BLaER1 (cell line): ENCODE measurements at regions not wholly inside any gene's neighbourhood (a gene's known extent, or its start where the extent isn't known, plus 50 kb on each side); places are given as distances from the start of the nearest gene placed in this dataset.
"Not testable (repeated sequence)": the region's sequence is repeated elsewhere in the genome, so short reads cannot be mapped to it uniquely, and the experiment has no call there.

ENCODE experiments used
- H3K27ac ChIP-seq: shearing (Covaris generic); formaldehyde crosslinking; 2 replicates; pipeline ENCODE4 v1.8.1; 2022
- H3K27me3 ChIP-seq: shearing (Covaris generic); formaldehyde crosslinking; 2 replicates; pipeline ENCODE4 v1.8.1; 2022
- H3K36me3 ChIP-seq: shearing (Covaris generic); formaldehyde crosslinking; 2 replicates; pipeline ENCODE4 v1.8.1; 2022
- H3K4me1 ChIP-seq: shearing (Covaris generic); formaldehyde crosslinking; 2 replicates; pipeline ENCODE4 v1.8.1; 2022
- H3K4me2 ChIP-seq: shearing (Covaris generic); formaldehyde crosslinking; 2 replicates; pipeline ENCODE4 v1.8.1; 2022
- H3K4me3 ChIP-seq: shearing (Covaris generic); formaldehyde crosslinking; 2 replicates; pipeline ENCODE4 v1.8.1; 2022
- H3K9ac ChIP-seq: shearing (Covaris generic); formaldehyde crosslinking; 2 replicates; pipeline ENCODE4 v1.8.1; 2022
- H3K9me3 ChIP-seq: shearing (Covaris generic); formaldehyde crosslinking; 2 replicates; pipeline ENCODE4 v1.8.1; 2022
- H4K20me1 ChIP-seq: shearing (Covaris generic); formaldehyde crosslinking; 2 replicates; pipeline ENCODE4 v1.8.1; 2022
- Cebpa-rat ChIP-seq: shearing (Covaris generic); IDR thresholded peaks from 2 replicates; pipeline ENCODE4 v1.8.1; 2022

GRCh38 chr1:177703888-177704446 lies 265.9 kb downstream of the SEC16B start:
- Histone ChIP-seq H3K27me3 (no peaks in the 10 kb centered on the region), H3K4me2 (no peak overlapping the region), H3K9me3 (no peaks in the 10 kb centered on the region), H3K4me1 (no peaks in the 10 kb centered on the region), H3K4me3 (no peak overlapping the region), H3K36me3 (no peaks in the 10 kb centered on the region), H3K9ac (no peak overlapping the region), H3K27ac (no peak overlapping the region), H4K20me1 (no peaks in the 10 kb centered on the region)
- no peak for TF ChIP-seq Cebpa-rat

DNA sequence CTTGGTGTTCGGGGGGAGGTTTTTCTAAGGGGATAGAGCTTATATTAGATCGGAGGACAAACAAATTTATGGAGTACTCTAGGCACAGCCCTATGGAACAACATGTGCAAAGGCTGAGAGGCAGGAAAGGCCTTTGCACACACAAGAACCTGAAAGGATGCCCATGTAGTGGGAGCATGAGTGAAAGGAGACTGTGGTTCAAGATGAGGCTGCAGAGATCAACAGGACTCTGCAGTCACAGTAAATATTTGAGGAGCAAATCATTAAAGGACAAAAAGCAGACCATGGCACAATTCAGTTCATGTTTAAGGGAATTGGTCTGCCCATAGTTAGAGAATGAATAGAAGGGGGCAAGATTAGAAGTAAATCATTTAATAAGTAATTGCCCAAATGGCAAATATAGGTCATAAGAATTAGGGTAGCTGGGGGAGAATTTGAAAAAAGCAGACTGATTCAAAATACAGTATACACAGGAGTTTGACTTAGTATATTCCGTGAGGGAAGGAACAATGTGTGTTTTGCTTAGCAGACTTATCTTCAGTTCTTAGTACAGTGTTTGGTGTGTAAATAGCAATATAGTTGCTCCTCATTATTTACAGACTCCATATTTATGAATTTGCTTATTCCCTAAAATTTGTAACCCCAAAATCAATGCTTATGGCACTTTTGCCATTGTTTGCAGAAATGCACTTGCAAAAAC lies 268.1 kb downstream of the SEC16B start:
- H3K36me3 ChIP-seq: no peaks in the 10 kb centered on the region
- no peaks in the 10 kb centered on the region for H3K9me3 ChIP-seq
- no peaks in the 10 kb centered on the region for H3K4me1 ChIP-seq
- TF ChIP-seq Cebpa-rat: no peak
- H4K20me1 ChIP-seq: no peaks in the 10 kb centered on the region
- no peak overlapping the region for H3K27ac ChIP-seq
- H3K4me3 ChIP-seq: no peak overlapping the region
- no peak overlapping the region for H3K9ac ChIP-seq
- H3K27me3 ChIP-seq: no peaks in the 10 kb centered on the region
- H3K4me2 ChIP-seq: no peak overlapping the region

DNA sequence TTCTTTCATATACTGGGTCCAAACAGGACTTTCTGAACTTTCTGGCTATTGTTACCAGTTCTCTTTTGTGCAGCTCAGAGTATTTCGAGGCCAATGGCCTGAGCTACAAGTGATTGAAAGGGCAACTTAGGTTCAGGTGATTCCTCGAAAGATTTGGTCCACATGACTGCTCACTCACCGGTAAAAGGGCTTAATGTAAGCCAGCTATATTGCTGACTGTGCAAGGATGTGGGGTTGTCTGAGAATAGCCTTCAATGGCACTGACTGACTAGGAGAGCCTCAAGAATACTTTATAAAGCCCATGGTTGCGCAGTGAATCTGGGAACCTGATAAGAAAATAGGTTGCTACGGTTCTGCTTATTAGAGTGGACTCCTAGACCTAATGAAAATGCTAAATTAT lies 269.0 kb downstream of the SEC16B start:
- Histone ChIP-seq H4K20me1 (no peaks in the 10 kb centered on the region), H3K27ac (no peak overlapping the region), H3K9me3 (no peaks in the 10 kb centered on the region), H3K4me3 (no peak overlapping the region), H3K36me3 (no peaks in the 10 kb centered on the region), H3K4me1 (no peaks in the 10 kb centered on the region), H3K4me2 (no peak overlapping the region), H3K9ac (no peak overlapping the region), H3K27me3 (no peaks in the 10 kb centered on the region)
- no peak for TF ChIP-seq Cebpa-rat

DNA sequence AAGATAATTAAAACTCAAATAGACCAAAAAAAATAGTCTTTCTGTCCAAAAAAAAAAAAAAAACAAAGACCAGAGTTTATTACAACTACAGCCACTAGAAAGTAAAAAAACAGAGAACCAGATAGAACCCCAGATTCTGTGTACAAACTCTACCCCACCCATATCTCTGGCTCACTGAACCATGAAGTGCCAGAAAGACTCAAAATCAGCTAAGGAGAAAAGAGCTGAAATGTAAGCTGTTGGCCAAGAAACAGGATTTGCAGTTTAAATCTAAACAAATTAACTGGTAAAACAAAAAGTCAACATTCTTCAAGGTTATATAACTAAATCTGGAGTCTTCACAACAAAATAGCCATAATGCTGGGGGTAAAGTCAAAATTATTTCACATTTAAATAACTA lies 278.9 kb downstream of the SEC16B start:
- no peak for TF ChIP-seq Cebpa-rat
- no peak overlapping the region for H3K4me3 ChIP-seq

DNA sequence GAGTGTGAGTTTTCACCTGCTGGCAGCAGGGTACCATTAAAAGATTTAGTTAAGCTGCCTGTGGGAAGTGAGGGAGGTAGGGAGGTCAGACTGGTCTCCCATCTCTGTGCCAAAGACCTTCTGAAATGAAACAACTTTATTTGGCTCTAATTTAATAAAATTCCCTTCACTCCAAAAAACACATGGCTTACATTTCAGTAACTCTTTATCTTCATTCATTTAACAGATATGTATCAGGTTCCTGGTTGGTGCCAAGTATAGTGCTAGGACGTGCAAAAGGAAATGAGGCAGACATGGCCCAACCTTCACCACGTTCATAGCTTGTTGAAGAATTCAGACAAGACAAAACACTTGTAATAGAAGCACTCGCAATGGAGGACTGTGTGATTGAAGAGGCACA lies 282.3 kb downstream of the SEC16B start:
- Histone ChIP-seq H3K4me1 (no peaks in the 10 kb centered on the region), H3K4me2 (no peak overlapping the region), H3K9me3 (no peaks in the 10 kb centered on the region; the same call in 1 of the 2 replicates), H3K27ac (no peak overlapping the region), H4K20me1 (no peaks in the 10 kb centered on the region), H3K9ac (no peak overlapping the region), H3K36me3 (no peaks in the 10 kb centered on the region), H3K27me3 (no peaks in the 10 kb centered on the region), H3K4me3 (no peak overlapping the region)
- TF ChIP-seq Cebpa-rat: no peak

More for the DNA sequence above, 278.9 kb downstream of the SEC16B start:
- H3K27ac ChIP-seq: no peak overlapping the region
- H3K4me2 ChIP-seq: no peak overlapping the region
- no peaks in the 10 kb centered on the region for H3K36me3 ChIP-seq
- no peaks in the 10 kb centered on the region; the same call in 1 of the 2 replicates for H3K9me3 ChIP-seq
- H4K20me1 ChIP-seq: no peaks in the 10 kb centered on the region
- no peaks in the 10 kb centered on the region for H3K4me1 ChIP-seq
- no peaks in the 10 kb centered on the region for H3K27me3 ChIP-seq
- no peak overlapping the region for H3K9ac ChIP-seq

DNA sequence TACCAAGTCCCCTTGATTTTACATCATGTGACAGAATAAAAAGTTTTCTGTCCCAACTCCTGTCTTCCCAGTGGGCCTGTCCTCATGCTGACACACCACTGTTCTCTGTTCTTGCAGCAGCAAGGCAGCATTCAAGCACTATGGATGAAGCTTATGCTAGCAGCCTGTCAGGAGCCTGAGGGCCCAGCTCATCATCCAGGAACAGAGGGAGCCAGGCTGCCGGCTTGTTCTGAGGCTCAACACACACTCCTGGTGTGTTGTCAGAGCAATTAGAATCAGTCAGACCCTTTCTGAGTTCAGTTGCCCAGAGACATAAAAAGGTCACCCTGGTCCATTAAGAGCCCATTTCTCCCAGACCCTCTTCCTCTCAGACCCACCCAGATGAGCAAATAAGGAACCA lies 282.9 kb downstream of the SEC16B start:
- Histone ChIP-seq H3K4me1 (no peaks in the 10 kb centered on the region), H3K4me3 (no peak overlapping the region), H3K27ac (no peak overlapping the region), H3K36me3 (no peaks in the 10 kb centered on the region), H3K9ac (no peak overlapping the region), H4K20me1 (no peaks in the 10 kb centered on the region), H3K4me2 (no peak overlapping the region), H3K9me3 (no peaks in the 10 kb centered on the region), H3K27me3 (no peaks in the 10 kb centered on the region)
- no peak for TF ChIP-seq Cebpa-rat

GRCh38 chr1:177669161-177669560 lies 300.7 kb downstream of the SEC16B start:
- Histone ChIP-seq H3K4me1 (no peaks in the 10 kb centered on the region), H3K36me3 (no peaks in the 10 kb centered on the region), H3K27ac (no peak overlapping the region), H3K4me3 (no peak overlapping the region), H3K9me3 (no peaks in the 10 kb centered on the region), H3K4me2 (no peak overlapping the region), H4K20me1 (no peaks in the 10 kb centered on the region), H3K9ac (no peak overlapping the region), H3K27me3 (no peaks in the 10 kb centered on the region)
- no peak for TF ChIP-seq Cebpa-rat

DNA sequence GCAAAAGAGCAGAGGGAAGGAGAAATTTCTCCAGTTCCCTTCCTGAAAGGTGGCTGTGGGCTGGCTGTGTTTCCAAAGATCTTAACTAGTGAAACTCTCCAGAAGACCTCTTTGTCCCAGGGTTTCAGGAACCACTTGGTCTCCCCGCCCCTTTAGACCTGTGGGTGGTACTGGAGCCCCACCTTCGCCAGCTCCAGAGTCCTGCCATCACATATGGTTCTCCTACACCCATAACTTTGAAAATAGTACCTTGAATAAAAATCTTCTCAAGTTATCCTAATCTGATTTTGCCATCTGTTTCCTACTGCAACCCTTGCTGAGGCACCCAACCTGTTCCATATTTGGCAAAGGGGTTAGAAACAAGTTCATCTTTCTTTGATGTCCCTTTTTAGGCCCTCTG lies 303.9 kb downstream of the SEC16B start:
- H3K9ac ChIP-seq: no peak overlapping the region
- no peak for TF ChIP-seq Cebpa-rat

GRCh38 chr1:177664742-177665141 lies 305.1 kb downstream of the SEC16B start:
- H3K36me3 ChIP-seq, H3K4me2 ChIP-seq, H3K4me1 ChIP-seq, H4K20me1 ChIP-seq, H3K9ac ChIP-seq, H3K27me3 ChIP-seq, H3K4me3 ChIP-seq, H3K9me3 ChIP-seq, H3K27ac ChIP-seq: not testable (repeated sequence)

More for the DNA sequence above, 303.9 kb downstream of the SEC16B start:
- Histone ChIP-seq H3K27ac (no peak overlapping the region), H4K20me1 (no peaks in the 10 kb centered on the region), H3K9me3 (no peaks in the 10 kb centered on the region), H3K4me1 (no peaks in the 10 kb centered on the region), H3K4me2 (no peak overlapping the region), H3K27me3 (no peaks in the 10 kb centered on the region), H3K36me3 (no peaks in the 10 kb centered on the region), H3K4me3 (no peak overlapping the region)

- Histone ChIP-seq H3K4me3 (no peak overlapping the region), H3K27me3 (no peaks in the 10 kb centered on the region), H4K20me1 (no peaks in the 10 kb centered on the region), H3K4me2 (no peak overlapping the region), H3K9me3 (no peaks in the 10 kb centered on the region), H3K9ac (no peak overlapping the region), H3K36me3 (no peaks in the 10 kb centered on the region), H3K27ac (no peak overlapping the region), H3K4me1 (no peaks in the 10 kb centered on the region)
- no peak for TF ChIP-seq Cebpa-rat
Measured at GRCh38 chr1:177660188-177660587, 309.7 kb downstream of the SEC16B start.
